Karpas-422 (cell line): ENCODE measurements at regions not wholly inside any gene's neighbourhood (a gene's known extent, or its start where the extent isn't known, plus 50 kb on each side); places are given as distances from the start of the nearest gene placed in this dataset.
A peak's percentile ranks its signal among the peaks of the same experiment; 100 is the strongest.

Source experiments
- DNase-seq: peaks from one replicate; pipeline ENCODE4 v3.0.0-alpha.2; 2015
- H2AFZ ChIP-seq: fragments of 200-600 bp; sonication (generic); 2 replicates; pipeline ENCODE4 v1.6.1; 2014; ENCODE audit warnings: antibody characterized with exemption, low read length, mixed read lengths
- H3K27ac ChIP-seq: fragments of 200-600 bp; sonication (generic); 2 replicates; pipeline ENCODE4 v1.5.1; 2014; ENCODE audit warnings: mild to moderate bottlenecking, low read length, moderate library complexity
- H3K27me3 ChIP-seq: fragments of 200-600 bp; sonication (generic); 2 replicates; pipeline ENCODE4 v1.6.1; 2014; ENCODE audit warnings: low read length, mixed read lengths
- H3K36me3 ChIP-seq: fragments of 200-600 bp; sonication (generic); 2 replicates; pipeline ENCODE4 v1.6.1; 2014; ENCODE audit warnings: low read length, mixed read lengths; ENCODE audit not compliant: insufficient read depth
- H3K4me1 ChIP-seq: fragments of 200-600 bp; sonication (generic); 2 replicates; pipeline ENCODE4 v1.6.1; 2014; ENCODE audit warnings: mild to moderate bottlenecking, low read length, mixed read lengths
- H3K4me2 ChIP-seq: fragments of 200-600 bp; sonication (generic); 2 replicates; pipeline ENCODE4 v1.6.1; 2014; ENCODE audit warnings: low read length, low read depth, mild to moderate bottlenecking; ENCODE audit not compliant: poor library complexity, severe bottlenecking
- H3K4me3 ChIP-seq: fragments of 200-600 bp; sonication (generic); 2 replicates; pipeline ENCODE4 v1.5.1; 2014; ENCODE audit warnings: mild to moderate bottlenecking, antibody characterized with exemption, low read length, mixed read lengths
- H3K79me2 ChIP-seq: fragments of 200-600 bp; sonication (generic); 2 replicates; pipeline ENCODE4 v1.6.1; 2014; ENCODE audit warnings: mild to moderate bottlenecking, low read length, mixed read lengths
- H3K9ac ChIP-seq: fragments of 200-600 bp; sonication (generic); 2 replicates; pipeline ENCODE4 v1.6.0; 2014; ENCODE audit warnings: low read length
- H3K9me2 ChIP-seq: fragments of 200-600 bp; sonication (generic), shearing (Covaris generic); replicated peaks from 2 replicates; pipeline ENCODE4 v1.6.0; 2014; ENCODE audit warnings: mild to moderate bottlenecking, low read length, moderate library complexity; ENCODE audit not compliant: insufficient read depth
- H3K9me3 ChIP-seq: fragments of 300-700, 200-600 bp; sonication (generic); 2 replicates; pipeline ENCODE4 v1.6.1; 2014; ENCODE audit warnings: low read length, mixed read lengths
- H4K20me1 ChIP-seq: fragments of 200-600 bp; sonication (generic); 2 replicates; pipeline ENCODE4 v1.6.1; 2014; ENCODE audit warnings: mild to moderate bottlenecking, antibody characterized with exemption, low read length, low read depth; ENCODE audit not compliant: insufficient read depth

GRCh38 chr4:129218360-129218759 is 122.4 kb downstream of the C4orf33 start:
- Histone ChIP-seq H3K9me2 (no peaks in the 10 kb centered on the region), H3K36me3 (no peaks in the 10 kb centered on the region), H4K20me1 (no peaks in the 10 kb centered on the region), H3K79me2 (no peaks in the 10 kb centered on the region), H3K9me3 (no peaks in the 10 kb centered on the region), H3K4me3 (no peak overlapping the region), H3K4me2 (peak overlapping the region; percentile 1), H3K27ac (no peak overlapping the region), H2AFZ (no peak overlapping the region), H3K27me3 (no peaks in the 10 kb centered on the region), H3K4me1 (peaks cover 25% of the 10 kb centered on the region), H3K9ac (no peak overlapping the region)
- peak; percentile 69 for DNase-seq

- H2AFZ ChIP-seq, result no peak overlapping the region
- DNase-seq, result no peak
- no peaks in the 10 kb centered on the region for H3K36me3 ChIP-seq
- no peaks in the 10 kb centered on the region for H4K20me1 ChIP-seq
- H3K4me1 ChIP-seq, result peaks cover 30% of the 10 kb centered on the region
- H3K9me2 ChIP-seq, result no peaks in the 10 kb centered on the region
- H3K9ac ChIP-seq, result no peak overlapping the region
- no peak overlapping the region for H3K4me3 ChIP-seq
- peak overlapping the region; percentile 1 for H3K4me2 ChIP-seq
- H3K9me3 ChIP-seq, result no peaks in the 10 kb centered on the region
- no peaks in the 10 kb centered on the region for H3K79me2 ChIP-seq
- H3K27ac ChIP-seq, result no peak overlapping the region
- H3K27me3 ChIP-seq, result no peaks in the 10 kb centered on the region
Measured at GRCh38 chr4:129218897-129219296, 122.9 kb downstream of the C4orf33 start.

- peak; percentile 64 for DNase-seq
- H2AFZ ChIP-seq, result no peak overlapping the region
- H3K9me3 ChIP-seq, result no peaks in the 10 kb centered on the region
- no peak overlapping the region for H3K27ac ChIP-seq
- H3K9ac ChIP-seq, result no peak overlapping the region
- H3K36me3 ChIP-seq, result no peaks in the 10 kb centered on the region
- H3K4me3 ChIP-seq, result no peak overlapping the region
- H3K4me1 ChIP-seq, result peaks cover 44% of the 10 kb centered on the region
- H3K27me3 ChIP-seq, result no peaks in the 10 kb centered on the region
- no peaks in the 10 kb centered on the region for H3K79me2 ChIP-seq
- H3K4me2 ChIP-seq, result no peak overlapping the region
- no peaks in the 10 kb centered on the region for H3K9me2 ChIP-seq
- no peaks in the 10 kb centered on the region for H4K20me1 ChIP-seq
Measured at GRCh38 chr4:129220254-129220653, 124.3 kb downstream of the C4orf33 start.

- no peak overlapping the region for H3K9ac ChIP-seq
- H2AFZ ChIP-seq, result no peak overlapping the region
- no peaks in the 10 kb centered on the region for H3K36me3 ChIP-seq
- no peaks in the 10 kb centered on the region for H4K20me1 ChIP-seq
- H3K4me3 ChIP-seq, result no peak overlapping the region
- peaks cover 27% of the 10 kb centered on the region for H3K4me1 ChIP-seq
- no peaks in the 10 kb centered on the region for H3K79me2 ChIP-seq
- H3K27ac ChIP-seq, result no peak overlapping the region
- no peaks in the 10 kb centered on the region for H3K9me3 ChIP-seq
- DNase-seq, result no peak
- no peaks in the 10 kb centered on the region for H3K9me2 ChIP-seq
- H3K4me2 ChIP-seq, result no peak overlapping the region
- no peaks in the 10 kb centered on the region for H3K27me3 ChIP-seq
Measured at GRCh38 chr4:129223945-129224344, 128.0 kb downstream of the C4orf33 start.

GRCh38 chr4:129230846-129231245 is 134.9 kb downstream of the C4orf33 start:
- no peaks in the 10 kb centered on the region; the same call in 1 of the 2 replicates for H3K36me3 ChIP-seq
- no peaks in the 10 kb centered on the region for H3K27me3 ChIP-seq
- no peak overlapping the region for H2AFZ ChIP-seq
- no peak overlapping the region for H3K27ac ChIP-seq
- no peaks in the 10 kb centered on the region for H4K20me1 ChIP-seq
- H3K4me1 ChIP-seq, result peaks cover 37% of the 10 kb centered on the region
- H3K79me2 ChIP-seq, result no peaks in the 10 kb centered on the region
- no peak overlapping the region for H3K4me2 ChIP-seq
- no peak overlapping the region for H3K9ac ChIP-seq
- no peak for DNase-seq
- H3K4me3 ChIP-seq, result no peak overlapping the region
- H3K9me3 ChIP-seq, result peaks cover 8% of the 10 kb centered on the region
- H3K9me2 ChIP-seq, result no peaks in the 10 kb centered on the region

- Histone ChIP-seq H2AFZ (peak overlapping the region; percentile 58; the same call in 1 of the 2 replicates), H4K20me1 (no peaks in the 10 kb centered on the region), H3K4me2 (peak overlapping the region; percentile 58), H3K27me3 (no peaks in the 10 kb centered on the region), H3K79me2 (no peaks in the 10 kb centered on the region), H3K36me3 (no peaks in the 10 kb centered on the region; the same call in 1 of the 2 replicates), H3K9me3 (peaks cover 11% of the 10 kb centered on the region), H3K27ac (peak overlapping the region; percentile 88), H3K4me3 (peak overlapping the region; percentile 25), H3K9ac (peak overlapping the region; percentile 52), H3K9me2 (no peaks in the 10 kb centered on the region), H3K4me1 (peaks cover 37% of the 10 kb centered on the region)
- peak; percentile 83 for DNase-seq
Measured at GRCh38 chr4:129231945-129232588, 136.1 kb downstream of the C4orf33 start.

GRCh38 chr4:129232589-129233337 is 136.8 kb downstream of the C4orf33 start:
- no peaks in the 10 kb centered on the region for H4K20me1 ChIP-seq
- H3K4me1 ChIP-seq, result peaks cover 37% of the 10 kb centered on the region
- H3K9me2 ChIP-seq, result no peaks in the 10 kb centered on the region
- DNase-seq, result peak; percentile 66
- no peaks in the 10 kb centered on the region; the same call in 1 of the 2 replicates for H3K36me3 ChIP-seq
- peak overlapping the region; percentile 58 for H2AFZ ChIP-seq
- no peaks in the 10 kb centered on the region for H3K27me3 ChIP-seq
- H3K4me2 ChIP-seq, result peak overlapping the region; percentile 58
- H3K27ac ChIP-seq, result peak overlapping the region; percentile 88
- peak overlapping the region; percentile 52 for H3K9ac ChIP-seq
- H3K4me3 ChIP-seq, result peak overlapping the region; percentile 25
- H3K79me2 ChIP-seq, result no peaks in the 10 kb centered on the region
- peaks cover 11% of the 10 kb centered on the region for H3K9me3 ChIP-seq

GRCh38 chr4:129233691-129234090 is 137.7 kb downstream of the C4orf33 start:
- H3K27me3 ChIP-seq, result no peaks in the 10 kb centered on the region
- H3K36me3 ChIP-seq, result no peaks in the 10 kb centered on the region; the same call in 1 of the 2 replicates
- no peak overlapping the region for H3K4me3 ChIP-seq
- DNase-seq, result peak; percentile 54
- H3K79me2 ChIP-seq, result no peaks in the 10 kb centered on the region
- H2AFZ ChIP-seq, result peak overlapping the region; percentile 58
- no peaks in the 10 kb centered on the region for H4K20me1 ChIP-seq
- H3K4me2 ChIP-seq, result peak overlapping the region; percentile 58
- no peaks in the 10 kb centered on the region for H3K9me2 ChIP-seq
- H3K9ac ChIP-seq, result peak overlapping the region; percentile 52
- H3K27ac ChIP-seq, result peak overlapping the region; percentile 88
- peaks cover 37% of the 10 kb centered on the region for H3K4me1 ChIP-seq
- H3K9me3 ChIP-seq, result peaks cover 11% of the 10 kb centered on the region
